SK-N-SH treated with all-trans-retinoic acid at 6 μM for 48 hours (cell line): ENCODE measurements at regions not wholly inside any gene's neighbourhood (a gene's known extent, or its start where the extent isn't known, plus 50 kb on each side); places are given as distances from the start of the nearest gene placed in this dataset.
"Not testable (repeated sequence)": the region's sequence is repeated elsewhere in the genome, so short reads cannot be mapped to it uniquely, and the experiment has no call there.

Experiments used
- ARNTL ChIP-seq: fragments of 450-650 bp; formaldehyde crosslinking; IDR thresholded peaks from 2 replicates; pipeline ENCODE4 v1.5.0; 2020; ENCODE audit warnings: low read depth, mild to moderate bottlenecking, moderate library complexity, borderline replicate concordance
- BACH2 ChIP-seq: fragments of 250-450 bp; sonication (Bioruptor Pico); IDR thresholded peaks from 2 replicates; pipeline ENCODE4 v1.9.0; 2021; ENCODE audit warnings: mild to moderate bottlenecking, borderline replicate concordance
- CREB5 ChIP-seq: fragments of 250-450 bp; sonication (Bioruptor Pico); IDR thresholded peaks from 2 replicates; pipeline ENCODE4 v1.5.1; 2020; ENCODE audit warnings: low read depth, mild to moderate bottlenecking, moderate library complexity
- CSRNP3 ChIP-seq: fragments of 250-450 bp; sonication (Bioruptor Pico); IDR thresholded peaks from 2 replicates; pipeline ENCODE4 v1.5.1; 2021; ENCODE audit warnings: mild to moderate bottlenecking, moderate library complexity
- GLIS3 ChIP-seq: fragments of 250-450 bp; sonication (Bioruptor Pico); IDR thresholded peaks from 2 replicates; pipeline ENCODE4 v1.5.0; 2020; ENCODE audit warnings: mild to moderate bottlenecking, moderate library complexity
- PATZ1 ChIP-seq: fragments of 250-450 bp; sonication (Bioruptor Pico); IDR thresholded peaks from 2 replicates; pipeline ENCODE4 v1.8.0; 2020; ENCODE audit warnings: mild to moderate bottlenecking, moderate library complexity, borderline replicate concordance
- POU6F1 ChIP-seq: fragments of 250-450 bp; sonication (Bioruptor Pico); IDR thresholded peaks from 2 replicates; pipeline ENCODE4 v1.8.0; 2021; ENCODE audit warnings: low read depth, mild to moderate bottlenecking, moderate library complexity, borderline replicate concordance
- ZFP30 ChIP-seq: fragments of 450-650 bp; formaldehyde crosslinking; IDR thresholded peaks from 2 replicates; pipeline ENCODE4 v1.5.0; 2022; ENCODE audit warnings: mild to moderate bottlenecking, moderate library complexity
- ZNF70 ChIP-seq: fragments of 450-650 bp; formaldehyde crosslinking; IDR thresholded peaks from 2 replicates; pipeline ENCODE4 v1.5.0; 2020; ENCODE audit warnings: mild to moderate bottlenecking, moderate library complexity

GRCh38 chr12:131431126-131431655, 279.7 kb upstream of the SFSWAP start:
- not testable (repeated sequence) for TF ChIP-seq GLIS3 (CRISPR knock-in tag); ARNTL (CRISPR knock-in tag); ZFP30; PATZ1 (CRISPR knock-in tag); CSRNP3 (CRISPR knock-in tag); ZNF70 (CRISPR knock-in tag); BACH2 (CRISPR knock-in tag); CREB5 (CRISPR knock-in tag); POU6F1
